GM10266 (cell line): ENCODE measurements at regions not wholly inside any gene's neighbourhood (a gene's known extent, or its start where the extent isn't known, plus 50 kb on each side); places are given as distances from the start of the nearest gene placed in this dataset.

Experiments
- DNase-seq: peaks from one replicate; pipeline ENCODE4 v3.0.0; 2012; ENCODE audit errors: extremely low spot score
- CTCF ChIP-seq: IDR thresholded peaks from 2 replicates; pipeline ENCODE4 v1.5.1; 2012; ENCODE audit warnings: mild to moderate bottlenecking, low read depth; ENCODE audit not compliant: control insufficient read depth, insufficient read depth; ENCODE audit errors: missing control alignments

DNA sequence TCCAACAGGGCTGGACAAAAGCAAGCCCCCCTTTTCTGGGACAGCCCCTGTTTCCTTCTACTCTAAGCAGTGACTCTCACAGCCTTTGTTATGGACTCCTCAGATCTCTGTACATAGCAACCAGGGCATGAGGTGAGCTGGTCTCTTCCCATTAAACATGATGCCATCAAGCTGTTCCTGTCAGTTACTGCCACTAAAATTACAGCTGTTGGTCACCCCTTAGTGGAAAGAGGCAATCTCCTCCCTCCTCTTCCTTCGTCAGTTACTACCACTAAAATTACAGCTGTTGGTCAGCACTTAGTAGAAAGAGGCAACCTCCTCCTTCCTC lies 95.2 kb upstream of the SMIM36 start:
- DNase-seq, result no peak
- no peak for TF ChIP-seq CTCF

- no peak for DNase-seq
- no peak for TF ChIP-seq CTCF
Observed at GRCh38 chr17:55605705-55606487, 94.6 kb upstream of the SMIM36 start.

GRCh38 chr17:55601874-55602364 lies 90.7 kb upstream of the SMIM36 start:
- TF ChIP-seq CTCF, result peak; percentile 74
- DNase-seq, result peak; percentile 29

DNA sequence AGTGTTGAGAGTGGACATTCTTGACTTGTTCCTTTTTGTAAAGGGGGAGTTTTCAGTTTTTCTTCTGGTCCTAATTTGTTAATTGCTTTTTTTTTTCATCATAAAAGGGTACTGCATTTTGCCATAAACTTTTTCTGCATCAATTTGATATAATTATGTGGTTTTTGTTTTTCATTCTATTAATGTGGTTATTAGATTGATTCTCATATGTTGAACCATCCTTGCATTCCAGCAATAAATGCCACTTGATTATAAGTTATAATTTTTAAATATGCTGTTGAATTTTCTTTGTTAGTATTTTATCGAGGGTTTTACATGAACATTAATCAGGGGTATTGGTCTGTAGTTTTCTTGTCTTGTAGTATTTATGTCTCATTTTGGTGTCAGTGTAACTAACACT lies 87.2 kb upstream of the SMIM36 start:
- no peak for TF ChIP-seq CTCF
- no peak for DNase-seq

GRCh38 chr17:55588446-55589242 lies 77.4 kb upstream of the SMIM36 start:
- no peak for DNase-seq
- no peak for TF ChIP-seq CTCF

DNA sequence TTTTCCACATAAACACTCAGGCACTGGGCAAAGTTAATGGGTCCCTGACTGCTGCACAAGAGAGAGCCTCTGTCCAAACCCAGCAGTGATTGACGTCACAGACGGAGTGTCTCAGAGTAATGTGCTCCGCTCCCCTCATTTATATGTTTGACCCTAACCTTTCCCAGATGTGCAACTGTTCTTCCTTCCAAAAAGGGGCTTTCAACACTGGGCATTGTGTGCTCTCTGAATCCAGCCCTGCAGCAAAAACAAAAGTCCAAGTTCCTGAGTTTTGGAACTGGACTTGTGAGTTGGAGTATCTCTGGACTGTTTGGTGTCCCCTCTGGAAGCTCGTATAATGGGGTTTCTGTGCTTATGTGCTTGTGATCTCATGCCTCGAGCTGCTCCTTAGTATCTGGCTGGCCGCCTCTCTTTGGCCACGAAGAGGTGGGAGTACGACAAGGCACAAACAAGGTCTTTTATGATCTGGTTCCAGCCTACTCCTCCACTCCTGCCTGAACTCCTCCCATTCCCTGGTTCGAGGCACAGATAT lies 76.4 kb upstream of the SMIM36 start:
- DNase-seq, result no peak

More for the DNA sequence above, 76.4 kb upstream of the SMIM36 start:
- TF ChIP-seq CTCF, result no peak
